HG02763 (cell line): ENCODE measurements at regions not wholly inside any gene's neighbourhood (a gene's known extent, or its start where the extent isn't known, plus 50 kb on each side); places are given as distances from the start of the nearest gene placed in this dataset.
"Not testable (repeated sequence)": the region's sequence is repeated elsewhere in the genome, so short reads cannot be mapped to it uniquely, and the experiment has no call there.

Source experiments
- ATAC-seq: cut with Tn5 transposase; IDR thresholded peaks from one replicate; pipeline ENCODE4 v1.9.1; 2021; ENCODE audit warnings: mild to moderate bottlenecking, moderate library complexity; ENCODE audit not compliant: unreplicated experiment

GRCh38 chr2:235430366-235431083 is 63.3 kb upstream of the AGAP1 start:
- no peak for ATAC-seq

DNA sequence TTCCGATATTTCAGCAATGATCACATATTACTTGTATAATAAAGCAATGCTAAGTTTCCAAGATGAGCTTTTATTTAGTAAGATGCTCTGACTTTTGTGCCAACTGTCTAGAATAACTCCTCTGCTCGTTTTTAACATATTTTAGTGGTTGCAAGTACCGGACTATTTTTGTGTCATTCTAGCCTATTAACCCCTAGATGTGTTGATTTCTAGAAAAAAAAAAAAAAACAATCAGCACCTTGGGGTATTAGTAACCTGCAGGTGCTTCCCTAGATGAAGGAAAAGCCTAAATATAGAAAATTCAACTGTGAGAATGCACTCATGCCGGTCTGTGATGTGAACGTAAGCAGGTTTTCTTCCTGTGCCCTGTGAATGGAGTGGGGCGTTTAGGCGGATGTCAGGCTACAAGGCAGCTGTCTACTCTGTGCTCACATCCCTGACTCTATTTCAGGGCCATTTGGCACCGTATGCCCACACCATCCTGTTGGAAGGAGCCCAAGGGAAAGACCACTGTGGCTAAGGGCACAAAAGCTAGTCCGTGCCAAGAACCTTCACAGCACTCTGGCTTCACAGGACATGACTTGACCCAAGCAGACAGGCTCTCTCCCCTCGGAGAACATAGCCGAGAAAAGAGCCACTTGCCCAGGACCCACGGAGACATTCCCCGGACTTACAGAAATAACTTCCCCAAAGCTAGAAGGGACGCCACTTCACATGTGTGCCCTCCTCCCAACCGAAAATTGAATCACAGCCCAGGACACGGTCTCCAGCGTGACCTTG is 60.9 kb upstream of the AGAP1 start:
- ATAC-seq: no peak

DNA sequence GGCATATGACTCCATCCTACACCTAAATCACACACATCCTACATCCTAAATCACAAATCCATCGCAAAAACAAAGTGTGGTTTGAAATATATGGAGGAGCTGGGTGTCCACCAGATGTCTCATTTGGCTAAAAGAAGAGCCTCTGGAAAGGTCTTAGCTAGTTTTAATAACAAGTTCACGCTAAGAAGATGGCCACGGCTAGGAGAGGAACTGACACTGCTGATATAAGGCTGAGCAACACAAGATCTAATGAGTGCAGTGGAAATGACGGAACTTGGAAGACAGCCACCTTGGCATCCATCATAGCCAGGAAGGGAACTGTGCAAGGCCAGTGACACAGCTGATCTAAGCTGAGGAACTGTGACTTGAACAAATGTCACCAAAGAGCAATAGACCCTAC is 60.0 kb upstream of the AGAP1 start:
- ATAC-seq: no peak

DNA sequence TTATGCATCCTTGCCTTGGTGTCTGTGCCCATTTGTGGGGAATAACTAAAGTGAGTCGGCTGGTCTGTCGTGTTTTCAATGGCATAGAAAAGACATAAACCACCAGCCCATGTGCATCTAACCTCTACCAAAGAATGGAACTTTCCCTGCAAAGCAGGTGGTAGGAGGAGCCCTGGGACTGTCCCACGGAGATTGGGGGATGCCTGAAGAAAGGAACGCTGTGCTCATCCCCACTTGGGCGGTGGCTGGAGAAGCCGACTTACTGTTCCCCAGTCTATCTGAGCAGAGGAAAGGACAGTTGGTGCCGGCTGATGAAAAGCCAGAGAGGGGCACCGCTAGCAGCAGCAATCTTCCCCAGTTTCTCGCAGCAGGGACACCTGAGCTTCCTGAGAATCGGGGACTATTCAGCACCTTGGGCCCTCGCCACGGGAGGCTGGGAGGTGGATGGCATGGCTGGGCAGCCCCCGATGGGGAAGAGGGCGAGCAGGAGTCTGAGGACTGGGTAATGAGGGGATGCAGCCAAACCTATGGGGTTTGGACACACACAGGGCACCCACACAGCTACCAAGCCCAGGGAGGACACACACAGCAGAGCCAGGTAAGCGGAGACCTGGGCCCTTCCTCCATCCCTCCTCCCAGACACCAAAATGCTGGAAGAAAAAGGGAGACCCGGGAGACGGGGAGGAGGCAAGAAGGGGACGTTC is 53.7 kb upstream of the AGAP1 start:
- ATAC-seq: no peak

DNA sequence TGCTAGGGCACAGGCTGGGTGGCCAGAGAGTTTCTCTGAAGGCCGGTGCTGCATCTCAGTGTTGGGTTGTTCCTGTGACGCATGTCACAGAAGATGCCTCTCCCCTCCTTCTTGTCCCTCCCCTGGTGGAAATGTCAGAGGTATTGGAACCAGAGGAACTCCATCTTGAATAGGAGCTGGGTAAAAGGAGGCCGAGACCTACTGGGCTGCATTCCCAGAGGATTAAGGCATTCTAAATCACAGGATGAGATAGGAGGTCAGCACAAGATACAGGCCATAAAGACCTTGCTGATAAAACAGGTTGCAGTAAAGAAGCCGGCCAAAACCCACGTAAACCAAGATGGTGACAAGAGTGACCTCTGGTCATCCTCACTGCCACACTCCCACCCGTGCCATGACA is 50.3 kb upstream of the AGAP1 start:
- ATAC-seq: not testable (repeated sequence)
